Heart left ventricle (tissue), 16 donors: ENCODE measurements at regions not wholly inside any gene's neighbourhood (a gene's known extent, or its start where the extent isn't known, plus 50 kb on each side); places are given as distances from the start of the nearest gene placed in this dataset.

Source experiments
- ATAC-seq, 4 donors: fragments of 200-7000 bp; cut with Tn5 transposase; one replicate each; pipeline ENCODE4 v1.9.1; 2020 to 2022; ENCODE audit warnings: moderate library complexity in 4 of 4, mild to moderate bottlenecking in 3 of 4, moderate number of reproducible peaks in 1 of 4
- DNase-seq, 5 donors: peaks; one replicate each; pipeline ENCODE4 v3.0.0-alpha.2; 2020
- H3K27ac ChIP-seq, 12 donors: fragments of 200-600 bp; sonication (generic) in 4 of 12; one replicate each; pipeline versions ENCODE4 v1.5.0 to v1.8.0; 2016 to 2022; ENCODE audit warnings: mild to moderate bottlenecking in 2 of 12
- H3K27me3 ChIP-seq, 9 donors: fragments of 200-600 bp; sonication (generic) in 2 of 9; one replicate each; pipeline versions ENCODE4 v1.5.1 to v1.8.0; 2016 to 2022; ENCODE audit warnings: mild to moderate bottlenecking in 3 of 9
- H3K36me3 ChIP-seq, 9 donors: fragments of 200-600 bp; sonication (generic) in 2 of 9; one replicate each; pipeline versions ENCODE4 v1.5.0 to v1.8.0; 2018 to 2022; ENCODE audit warnings: mild to moderate bottlenecking in 2 of 9
- H3K4me1 ChIP-seq, 12 donors: fragments of 200-600 bp; sonication (generic) in 4 of 12; one replicate each; pipeline versions ENCODE4 v1.5.0 to v1.8.0; 2016 to 2022; ENCODE audit warnings: mild to moderate bottlenecking in 3 of 12
- H3K4me3 ChIP-seq, 12 donors: fragments of 200-600 bp; sonication (generic) in 4 of 12; one replicate each; pipeline versions ENCODE4 v1.5.0 to v1.8.0; 2017 to 2022; ENCODE audit warnings: mild to moderate bottlenecking in 9 of 12, moderate library complexity in 4 of 12
- H3K9me3 ChIP-seq, 12 donors: fragments of 200-600 bp; sonication (generic) in 4 of 12; one replicate each; pipeline versions ENCODE4 v1.5.0 to v1.8.0; 2016 to 2022; ENCODE audit warnings: mild to moderate bottlenecking in 1 of 12
- CTCF ChIP-seq, 12 donors: fragments of 200-600 bp; sonication (generic) in 4 of 12; IDR thresholded peaks; one replicate each; pipeline versions ENCODE4 v1.5.0 to v1.8.0; 2018 to 2022; ENCODE audit warnings: antibody characterized with exemption in 12 of 12, mild to moderate bottlenecking in 5 of 12
- POLR2A ChIP-seq, 2 donors: fragments of 450-650 bp; IDR thresholded peaks; one replicate each; pipeline ENCODE4 v1.6.1; 2017; ENCODE audit warnings: antibody characterized with exemption in 2 of 2, mild to moderate bottlenecking in 2 of 2, moderate library complexity in 2 of 2
- WGBS, 4 donors: extraction: QIAGEN DNeasy Blood & Tissue Kit in 2 of 4; methylation state at CpG; one replicate each; pipeline versions ENCODE4 v1.1.5 to v1.1.7; 2013 to 2018; 5-methylcytosine and 5-hydroxymethylcytosine counted together
- intact Hi-C, 10 donors: fragments of 100-400 bp; cut with DNase I; formaldehyde crosslinking; loops; one replicate each; pipeline versions ENCODE4 v1.11.1 to v1.14.2; 2022
- donor health status: ischemic (EF 13 %, LVEDD 7.1; RV severe dilation, severe dysfunction).
- donor health status: healthy with polysubstance abuse.
- donor health status: DM: no; HTN: yes; CAD: no.
- donor health status: DM: no; HTN: no; CAD: no.
- donor health status: ischemic (EF 25% LVEDD 6.9; RV normal size, moderate dysfunction).
- donor health status: ischemic (EF 25% LVEDD 5.7; RV mildly dilated, moderate dysfunction).
- donor health status: healthy.
- donor health status: DM: yes; HTN: yes; CAD: no.
- donor health status: ischemic (EF 35%, LVEDD 5.7; RV mildly dilated, moderate dysfunction).
- donor health status: nonischemic (EF 11% LVEDD 7.7; RV severe dilation, severe dysfunction).
- donor health status: DM: yes; HTN: yes; CAD: no.
- donor health status: PGD.
- donor health status: ischemic (EF 29% LVEDD 5.4; RV normal size, mild dysfunction).
- donor health status: nonischemic (EF 23%, LVEDD 6.1; RV moderate dilation, normal function).

DNA sequence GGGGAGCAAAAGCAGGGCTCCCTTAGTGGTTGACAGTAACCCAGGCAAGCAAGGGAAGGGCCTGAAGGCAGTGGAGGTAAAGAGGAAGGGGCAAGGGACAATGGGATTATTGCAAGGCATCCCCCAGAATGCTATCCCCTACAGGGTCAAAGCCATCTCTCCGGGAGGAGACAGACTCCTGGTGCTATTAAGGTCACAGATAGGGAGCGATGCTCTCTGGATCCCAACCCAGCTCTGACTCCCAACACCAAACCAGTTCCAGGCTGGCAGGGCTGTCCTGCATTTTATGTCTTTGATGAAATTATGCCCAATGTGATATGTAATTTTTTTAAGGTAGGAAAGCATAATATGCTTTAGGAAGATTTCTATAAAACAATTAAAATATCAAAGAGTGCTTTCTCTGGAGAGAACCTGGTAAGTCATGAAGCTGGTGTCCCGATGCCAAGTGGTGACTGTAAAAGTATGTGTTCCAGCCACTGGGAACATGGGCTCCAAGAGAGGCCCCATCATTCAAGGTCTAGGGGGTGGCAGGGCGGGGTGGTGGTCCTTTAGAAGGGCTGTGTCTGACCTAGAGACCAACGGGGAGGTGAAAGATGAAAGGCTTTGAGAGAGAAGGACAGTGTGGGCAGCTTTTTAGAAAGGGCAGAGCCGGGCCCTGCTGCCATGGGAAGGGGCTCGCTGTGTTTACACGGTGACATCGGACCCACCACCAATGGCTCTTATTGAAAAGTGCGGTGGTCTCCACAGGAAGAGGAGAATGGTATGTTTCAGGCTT lies 276.5 kb downstream of the CDC5L start:
- DNase-seq (no peak), ATAC-seq (no peak)
- H3K9me3 ChIP-seq: no peaks in the 10 kb centered on the region
- WGBS, 4 donors: 86 to 92% (median 88%) methylated on average over 10 of the region's 10 CpGs
- no peaks in the 10 kb centered on the region for H3K36me3 ChIP-seq
- no peaks in the 10 kb centered on the region for H3K27me3 ChIP-seq
- no peak overlapping the region for H3K4me3 ChIP-seq
- H3K4me1 ChIP-seq: peaks cover 0 to 6% (median 0%) of the 10 kb centered on the region in 12 donors
- H3K27ac ChIP-seq: no peak overlapping the region
- no peak for TF ChIP-seq POLR2A (IDR thresholded peaks at IDR 0.05)
- TF ChIP-seq CTCF (IDR thresholded peaks at IDR 0.05): no peak
- intact Hi-C loops: no loop called here

DNA sequence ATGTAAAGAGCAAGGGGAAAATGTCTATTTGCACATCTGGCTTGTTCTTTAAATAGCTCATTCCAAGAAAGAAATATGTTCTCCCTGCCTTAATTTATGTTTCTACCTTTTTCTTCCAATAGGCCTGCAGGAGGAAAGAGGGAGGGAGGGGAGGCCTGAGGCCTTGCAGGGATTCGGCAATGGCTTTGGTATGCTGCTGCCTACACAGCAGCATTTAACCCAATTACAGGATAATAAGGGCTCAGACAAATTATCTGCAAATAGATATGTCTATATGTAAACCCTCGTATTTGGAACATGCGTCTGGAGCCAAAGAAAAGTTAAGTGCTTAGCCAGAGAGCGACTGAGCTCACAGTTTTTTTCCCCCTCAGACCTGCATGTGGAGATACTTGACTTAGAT lies 277.2 kb downstream of the CDC5L start:
- WGBS, 4 donors: 77 to 87% (median 82%) methylated on average over 4 of the region's 4 CpGs
- DNase-seq (no peak), ATAC-seq (no peak)
- Histone ChIP-seq H3K27me3 (no peaks in the 10 kb centered on the region), H3K36me3 (no peaks in the 10 kb centered on the region), H3K9me3 (no peaks in the 10 kb centered on the region), H3K4me1 (peaks cover 0 to 6% (median 0%) of the 10 kb centered on the region in 12 donors), H3K4me3 (no peak overlapping the region), H3K27ac (no peak overlapping the region)
- intact Hi-C loops: no loop called here
- TF ChIP-seq POLR2A (IDR thresholded peaks at IDR 0.05): no peak
- no peak for TF ChIP-seq CTCF (IDR thresholded peaks at IDR 0.05)

GRCh38 chr6:44665143-44665542 lies 277.6 kb downstream of the CDC5L start:
- DNase-seq (no peak), ATAC-seq (no peak)
- TF ChIP-seq CTCF (IDR thresholded peaks at IDR 0.05) (no peak), POLR2A (IDR thresholded peaks at IDR 0.05) (no peak)
- H3K27me3 ChIP-seq: no peaks in the 10 kb centered on the region
- intact Hi-C loops: no loop called here
- no peaks in the 10 kb centered on the region for H3K9me3 ChIP-seq
- no peak overlapping the region for H3K27ac ChIP-seq
- H3K36me3 ChIP-seq: no peaks in the 10 kb centered on the region
- 78 to 91% (median 89%) methylated on average over 3 of the region's 3 CpGs for WGBS, 4 donors
- H3K4me1 ChIP-seq: peaks cover 0 to 6% (median 0%) of the 10 kb centered on the region in 12 donors
- no peak overlapping the region for H3K4me3 ChIP-seq

GRCh38 chr6:44665683-44666082 lies 278.2 kb downstream of the CDC5L start:
- 86 to 93% (median 92%) methylated on average over 9 of the region's 9 CpGs for WGBS, 4 donors
- TF ChIP-seq CTCF (IDR thresholded peaks at IDR 0.05): no peak
- no peak for TF ChIP-seq POLR2A (IDR thresholded peaks at IDR 0.05)
- Histone ChIP-seq H3K4me3 (no peak overlapping the region), H3K36me3 (no peaks in the 10 kb centered on the region), H3K9me3 (no peaks in the 10 kb centered on the region), H3K4me1 (peaks cover 0 to 6% (median 0%) of the 10 kb centered on the region in 12 donors), H3K27ac (no peak overlapping the region), H3K27me3 (no peaks in the 10 kb centered on the region)
- DNase-seq (no peak), ATAC-seq (no peak)
- intact Hi-C loops: no loop called here
